Testis (tissue), 2 donors: ENCODE measurements at regions not wholly inside any gene's neighbourhood (a gene's known extent, or its start where the extent isn't known, plus 50 kb on each side); places are given as distances from the start of the nearest gene placed in this dataset.
"Not testable (repeated sequence)": the region's sequence is repeated elsewhere in the genome, so short reads cannot be mapped to it uniquely, and the experiment has no call there.

Experiments
- DNase-seq: peaks from one replicate; pipeline ENCODE4 v3.0.0-alpha.2; 2019
- H3K27ac ChIP-seq, 2 donors: fragments of 200-600 bp; sonication (generic); one replicate each; pipeline ENCODE4 v1.5.1; 2019
- H3K27me3 ChIP-seq: fragments of 200-600 bp; sonication (generic); one replicate; pipeline ENCODE4 v1.5.1; 2019
- H3K36me3 ChIP-seq: fragments of 200-600 bp; sonication (generic); one replicate; pipeline ENCODE4 v1.5.1; 2017; ENCODE audit warnings: low read depth; ENCODE audit errors: missing control alignments
- H3K4me1 ChIP-seq: fragments of 200-600 bp; sonication (generic); one replicate; pipeline ENCODE4 v1.5.1; 2019
- H3K4me3 ChIP-seq, 2 donors: fragments of 200-600 bp; sonication (generic); one replicate each; pipeline ENCODE4 v1.5.1; 2017 to 2019
- H3K9me3 ChIP-seq: fragments of 200-600 bp; sonication (generic); one replicate; pipeline ENCODE4 v1.5.1; 2017
- POLR2A ChIP-seq: fragments of 450-650 bp; IDR thresholded peaks from one replicate; pipeline ENCODE4 v1.6.1; 2017; ENCODE audit warnings: antibody characterized with exemption, mild to moderate bottlenecking, moderate library complexity
- WGBS, 2 donors: methylation state at CpG; one replicate each; pipeline ENCODE4 v1.1.5; 2018; 5-methylcytosine and 5-hydroxymethylcytosine counted together
- intact Hi-C: fragments of 100-400 bp; cut with DNase I; formaldehyde crosslinking; loops from one replicate; pipeline ENCODE4 v1.15.1; 2023; ENCODE audit warnings: low total_unique reads
- TF ChIP-seq, protein P1 (sequence below), 3 experiments: fragments of 450-650 bp in 2 of 3; fragments of 200-600 bp in 1 of 3; sonication (generic) in 1 of 3; IDR thresholded peaks; one replicate each; pipeline ENCODE4 v1.5.1; 2016 to 2019; ENCODE audit warnings: antibody characterized with exemption in 3 of 3, mild to moderate bottlenecking in 2 of 3, moderate library complexity in 1 of 3

DNA sequence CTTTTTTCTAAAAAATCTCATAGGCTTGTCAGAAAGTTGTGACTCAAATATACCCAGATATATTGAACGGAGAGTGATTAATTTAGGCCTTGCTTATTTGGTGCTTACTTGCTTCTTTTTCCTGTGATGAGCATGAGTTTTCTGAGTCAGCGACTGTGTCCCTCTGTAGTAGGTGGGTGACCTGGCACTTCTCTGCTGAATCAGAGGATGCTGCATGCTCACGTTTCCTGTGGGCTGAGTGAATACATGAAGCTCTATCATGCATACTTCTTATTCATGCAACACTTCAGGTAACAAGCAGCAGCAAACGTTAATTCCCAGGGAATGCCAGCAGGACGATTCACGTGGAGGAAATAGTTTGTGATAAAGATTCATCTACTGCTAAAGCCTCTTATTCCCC is 245.0 kb downstream of the KLF5 start:
- H3K4me1 ChIP-seq: no peaks in the 10 kb centered on the region
- H3K27ac ChIP-seq: no peak overlapping the region
- no peak overlapping the region for H3K4me3 ChIP-seq
- H3K9me3 ChIP-seq: no peaks in the 10 kb centered on the region
- 72 to 78% methylated on average over 6 of the region's 6 CpGs for WGBS, 2 donors
- no peaks in the 10 kb centered on the region for H3K27me3 ChIP-seq
- no peaks in the 10 kb centered on the region for H3K36me3 ChIP-seq
- no peak for DNase-seq
- TF ChIP-seq, protein P1, sequence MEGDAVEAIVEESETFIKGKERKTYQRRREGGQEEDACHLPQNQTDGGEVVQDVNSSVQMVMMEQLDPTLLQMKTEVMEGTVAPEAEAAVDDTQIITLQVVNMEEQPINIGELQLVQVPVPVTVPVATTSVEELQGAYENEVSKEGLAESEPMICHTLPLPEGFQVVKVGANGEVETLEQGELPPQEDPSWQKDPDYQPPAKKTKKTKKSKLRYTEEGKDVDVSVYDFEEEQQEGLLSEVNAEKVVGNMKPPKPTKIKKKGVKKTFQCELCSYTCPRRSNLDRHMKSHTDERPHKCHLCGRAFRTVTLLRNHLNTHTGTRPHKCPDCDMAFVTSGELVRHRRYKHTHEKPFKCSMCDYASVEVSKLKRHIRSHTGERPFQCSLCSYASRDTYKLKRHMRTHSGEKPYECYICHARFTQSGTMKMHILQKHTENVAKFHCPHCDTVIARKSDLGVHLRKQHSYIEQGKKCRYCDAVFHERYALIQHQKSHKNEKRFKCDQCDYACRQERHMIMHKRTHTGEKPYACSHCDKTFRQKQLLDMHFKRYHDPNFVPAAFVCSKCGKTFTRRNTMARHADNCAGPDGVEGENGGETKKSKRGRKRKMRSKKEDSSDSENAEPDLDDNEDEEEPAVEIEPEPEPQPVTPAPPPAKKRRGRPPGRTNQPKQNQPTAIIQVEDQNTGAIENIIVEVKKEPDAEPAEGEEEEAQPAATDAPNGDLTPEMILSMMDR (IDR thresholded peaks at IDR 0.05): no peak
- TF ChIP-seq POLR2A: no peak
- intact Hi-C loops: no loop called here

DNA sequence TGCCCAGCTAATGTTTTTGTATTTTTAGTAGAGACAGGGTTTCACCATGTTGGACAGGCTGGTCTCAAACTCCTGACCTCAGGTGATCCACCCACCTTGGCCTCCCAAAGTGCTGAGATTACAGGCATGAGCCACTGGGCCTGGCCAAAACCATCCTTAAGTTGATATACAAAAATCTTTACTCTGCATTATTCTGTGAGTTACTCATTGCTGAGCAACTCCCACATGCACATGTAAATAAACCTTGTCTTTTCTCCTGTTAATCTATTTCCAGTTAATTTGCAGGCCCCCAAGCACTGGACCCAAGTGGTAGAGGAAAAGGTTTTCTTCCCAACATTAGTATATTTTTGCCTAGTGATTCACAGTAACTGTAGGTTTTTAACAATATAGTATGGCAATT is 242.8 kb downstream of the KLF5 start:
- H3K4me1 ChIP-seq, H3K27me3 ChIP-seq, H3K4me3 ChIP-seq, DNase-seq, intact Hi-C loops, H3K9me3 ChIP-seq, H3K36me3 ChIP-seq, H3K27ac ChIP-seq: not testable (repeated sequence)

DNA sequence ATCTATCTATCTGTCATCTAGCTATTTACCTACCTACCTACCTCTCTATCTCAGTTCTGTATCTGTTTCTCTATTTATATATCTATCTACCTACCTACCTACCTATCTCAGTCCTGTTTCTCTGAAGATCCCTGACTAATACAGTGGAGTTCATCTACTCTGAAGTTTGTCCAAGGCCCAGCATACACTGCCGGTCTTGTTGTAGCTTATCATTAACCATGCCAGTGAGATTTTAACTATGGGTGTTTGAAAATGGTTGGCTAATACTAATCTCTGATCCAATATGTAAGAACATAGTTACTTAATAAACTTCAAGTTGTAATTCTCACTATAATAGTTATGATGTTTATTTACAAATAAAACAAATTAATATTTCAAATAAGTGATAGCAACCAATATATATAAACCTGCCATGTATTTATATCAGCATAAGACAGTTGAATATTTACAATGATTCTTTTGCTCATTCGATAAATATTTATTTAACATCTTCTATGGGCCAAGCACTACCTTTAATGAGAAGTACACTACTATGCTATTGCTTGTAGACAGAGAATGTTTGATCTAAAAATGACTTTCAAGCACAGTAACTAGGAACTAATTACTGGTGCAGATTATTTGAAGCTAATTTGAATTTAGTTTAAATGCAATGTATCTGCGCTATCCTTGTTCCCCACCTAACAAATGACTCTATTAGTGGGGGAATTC is 242.1 kb downstream of the KLF5 start:
- intact Hi-C loops: no loop called here
- no peak overlapping the region for H3K4me3 ChIP-seq
- 94 to 97% methylated on average over 3 of the region's 3 CpGs for WGBS, 2 donors

DNA sequence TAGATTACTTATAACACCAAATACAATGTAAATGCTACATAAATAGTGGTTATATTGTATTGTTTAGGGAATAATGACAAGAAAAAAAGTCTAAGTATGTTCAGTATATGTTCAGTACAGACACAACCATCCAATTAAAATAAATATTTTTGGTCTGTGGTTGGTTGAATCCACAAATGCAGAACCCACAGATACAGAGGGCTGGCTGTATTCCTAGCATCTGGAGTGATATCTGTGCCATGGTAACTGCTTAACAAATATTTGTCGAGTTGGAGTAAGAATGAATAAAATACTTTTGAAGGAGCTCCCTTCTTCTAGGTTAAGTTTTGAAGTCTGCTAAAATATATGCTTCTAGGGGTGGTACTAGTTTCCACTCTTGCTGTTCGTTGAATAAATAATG is 241.0 kb downstream of the KLF5 start:
- TF ChIP-seq, protein P1 (IDR thresholded peaks at IDR 0.05): no peak
- TF ChIP-seq POLR2A: no peak
- Histone ChIP-seq H3K9me3 (no peaks in the 10 kb centered on the region), H3K27me3 (no peaks in the 10 kb centered on the region), H3K4me1 (no peaks in the 10 kb centered on the region), H3K36me3 (no peaks in the 10 kb centered on the region), H3K27ac (no peak overlapping the region), H3K4me3 (no peak overlapping the region)
- WGBS, 2 donors: 71 to 75% methylated on average over 2 of the region's 2 CpGs
- no peak for DNase-seq
- intact Hi-C loops: no loop called here

More for the DNA sequence above, 242.1 kb downstream of the KLF5 start:
- no peaks in the 10 kb centered on the region for H3K9me3 ChIP-seq
- no peaks in the 10 kb centered on the region for H3K36me3 ChIP-seq
- H3K4me1 ChIP-seq: no peaks in the 10 kb centered on the region
- no peaks in the 10 kb centered on the region for H3K27me3 ChIP-seq
- TF ChIP-seq, protein P1 (IDR thresholded peaks at IDR 0.05): no peak
- no peak for TF ChIP-seq POLR2A
- no peak overlapping the region for H3K27ac ChIP-seq
- no peak for DNase-seq

DNA sequence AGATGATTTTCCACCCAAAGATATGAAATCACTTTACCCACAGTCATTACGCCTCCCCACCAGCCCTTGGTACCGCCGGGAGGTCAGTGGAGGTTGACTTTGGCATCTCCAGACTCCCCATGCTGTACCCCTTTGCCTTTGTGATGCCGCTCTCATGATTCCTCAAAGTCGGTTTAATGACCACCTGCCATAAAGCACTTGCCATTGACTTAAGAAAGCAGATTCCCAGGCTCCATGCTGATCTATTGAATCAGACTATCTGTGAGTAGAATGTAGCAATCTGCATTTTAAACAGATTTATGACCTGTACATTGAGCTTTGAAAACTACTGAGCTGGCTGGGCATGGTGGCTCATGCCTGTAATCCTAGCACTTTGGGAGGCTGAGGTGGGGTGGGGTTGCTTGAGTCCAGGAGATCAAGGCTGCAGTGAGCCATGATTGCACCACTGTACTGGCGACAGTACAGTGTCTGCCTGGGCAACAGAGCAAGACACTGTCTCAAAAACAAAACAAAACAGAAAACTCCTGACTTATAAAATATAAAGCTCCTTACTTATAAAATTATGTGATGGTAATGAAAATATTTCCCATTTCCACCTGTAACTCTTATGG is 235.2 kb downstream of the KLF5 start:
- no peaks in the 10 kb centered on the region for H3K27me3 ChIP-seq
- TF ChIP-seq, protein P1 (IDR thresholded peaks at IDR 0.05): no peak
- no peak for TF ChIP-seq POLR2A
- no peak overlapping the region for H3K27ac ChIP-seq
- 82 to 89% methylated on average over 6 of the region's 6 CpGs for WGBS, 2 donors
- no peak overlapping the region for H3K4me3 ChIP-seq
- no peaks in the 10 kb centered on the region for H3K36me3 ChIP-seq
- intact Hi-C loops: no loop called here
- no peaks in the 10 kb centered on the region for H3K4me1 ChIP-seq
- no peaks in the 10 kb centered on the region for H3K9me3 ChIP-seq
- DNase-seq: no peak
